ENCODE measurements at regions not wholly inside any gene's neighbourhood (a gene's known extent, or its start where the extent isn't known, plus 50 kb on each side); places are given as distances from the start of the nearest gene placed in this dataset.
"Not testable (repeated sequence)": the region's sequence is repeated elsewhere in the genome, so short reads cannot be mapped to it uniquely, and the experiment has no call there.

GRCh38 chr2:59756150-59756549, 797.3 kb downstream of the BCL11A start:
- no peak for DNase-seq

- no peak for DNase-seq
Measured at GRCh38 chr2:59754011-59754735, 799.3 kb downstream of the BCL11A start.

- DNase-seq, result no peak
Measured at GRCh38 chr2:59752512-59752911, 800.9 kb downstream of the BCL11A start.

- DNase-seq, result no peak
Measured at GRCh38 chr2:59752071-59752470, 801.4 kb downstream of the BCL11A start.

GRCh38 chr2:59751214-59751613, 802.2 kb downstream of the BCL11A start:
- DNase-seq, result not testable (repeated sequence)

GRCh38 chr2:59746291-59746690, 807.2 kb downstream of the BCL11A start:
- DNase-seq, result no peak

- DNase-seq, result no peak
Measured at GRCh38 chr2:59745085-59745484, 808.4 kb downstream of the BCL11A start.

- no peak for DNase-seq
Measured at GRCh38 chr2:59744436-59744835, 809.0 kb downstream of the BCL11A start.

- DNase-seq, result no peak
Measured at GRCh38 chr2:59741840-59742239, 811.6 kb downstream of the BCL11A start.

- DNase-seq, result no peak
Measured at GRCh38 chr2:59739166-59739565, 814.3 kb downstream of the BCL11A start.

GRCh38 chr2:59737299-59737698, 816.2 kb downstream of the BCL11A start:
- DNase-seq, result no peak

- no peak for DNase-seq
Measured at GRCh38 chr2:59734743-59735142, 818.7 kb downstream of the BCL11A start.

GRCh38 chr2:59733970-59734369, 819.5 kb downstream of the BCL11A start:
- DNase-seq, result no peak

- no peak for DNase-seq
Measured at GRCh38 chr2:59733567-59733930, 819.9 kb downstream of the BCL11A start.

- no peak for DNase-seq
Measured at GRCh38 chr2:59732871-59733566, 820.4 kb downstream of the BCL11A start.

GRCh38 chr2:59727121-59727590, 826.3 kb downstream of the BCL11A start:
- no peak for DNase-seq

- DNase-seq, result no peak
Measured at GRCh38 chr2:59726228-59727120, 827.0 kb downstream of the BCL11A start.

- DNase-seq, result no peak
Measured at GRCh38 chr2:59724746-59725145, 828.7 kb downstream of the BCL11A start.

- no peak for DNase-seq
Measured at GRCh38 chr2:59720296-59720866, 833.1 kb downstream of the BCL11A start.

GRCh38 chr2:59713577-59713976, 839.9 kb downstream of the BCL11A start:
- DNase-seq, result no peak

GRCh38 chr2:59711121-59711520, 842.3 kb downstream of the BCL11A start:
- DNase-seq, result no peak

- DNase-seq, result no peak
Measured at GRCh38 chr2:59706729-59707128, 846.7 kb downstream of the BCL11A start.

GRCh38 chr2:59703796-59704195, 849.7 kb downstream of the BCL11A start:
- no peak for DNase-seq
